ENCODE measurements at regions not wholly inside any gene's neighbourhood (a gene's known extent, or its start where the extent isn't known, plus 50 kb on each side); places are given as distances from the start of the nearest gene placed in this dataset.

GRCh38 chr5:101935086-101935485 is 361.0 kb downstream of the SLCO4C1 start:
- ChIA-PET CTCF (ENCODE audit: partially characterized antibody) (no interaction called here), POLR2A (ENCODE audit: partially characterized antibody) (no interaction called here)
- no peaks in the 10 kb centered on the region for H3K36me3 Mint-ChIP-seq
- peaks cover 0 to 3% (median 0%) of the 10 kb centered on the region in 8 donors for H3K9me3 Mint-ChIP-seq
- intact Hi-C loops (cut with micrococcal nuclease), result no loop called here
- no peaks in the 10 kb centered on the region for H3K9me3 ChIP-seq (ENCODE audit: control insufficient read depth in 1 of 2, low read length in 2 of 2)
- H3K4me1 Mint-ChIP-seq, result no peaks in the 10 kb centered on the region
- H3K4me1 ChIP-seq (ENCODE audit: insufficient read depth, low read length), result no peaks in the 10 kb centered on the region
- H3K4me3 ChIP-seq (ENCODE audit: low read length in 2 of 2), result no peak overlapping the region
- H3K27me3 Mint-ChIP-seq, result no peaks in the 10 kb centered on the region
- no peak for DNase-seq
- H3K27ac ChIP-seq (ENCODE audit: low read depth, low read length), result no peak overlapping the region
- H3K36me3 ChIP-seq (ENCODE audit: insufficient read depth, low read length), result no peaks in the 10 kb centered on the region
- no peak overlapping the region for H3K27ac Mint-ChIP-seq
- H3K27me3 ChIP-seq (ENCODE audit: insufficient read depth, low read length), result no peaks in the 10 kb centered on the region
- H3K4me3 Mint-ChIP-seq, result no peak overlapping the region

GRCh38 chr5:101932599-101932998 is 363.5 kb downstream of the SLCO4C1 start:
- Mint-ChIP-seq H3K4me1 (no peaks in the 10 kb centered on the region), H3K36me3 (no peaks in the 10 kb centered on the region), H3K27me3 (no peaks in the 10 kb centered on the region), H3K4me3 (no peak overlapping the region), H3K27ac (no peak overlapping the region), H3K9me3 (peaks cover 0 to 2% (median 0%) of the 10 kb centered on the region in 8 donors)
- POLR2A ChIA-PET (ENCODE audit: partially characterized antibody), result no interaction called here
- Histone ChIP-seq H3K36me3 (ENCODE audit: insufficient read depth, low read length) (no peaks in the 10 kb centered on the region), H3K27me3 (ENCODE audit: insufficient read depth, low read length) (no peaks in the 10 kb centered on the region), H3K4me3 (ENCODE audit: low read length in 2 of 2) (no peak overlapping the region), H3K27ac (ENCODE audit: low read depth, low read length) (no peak overlapping the region), H3K4me1 (ENCODE audit: insufficient read depth, low read length) (no peaks in the 10 kb centered on the region), H3K9me3 (ENCODE audit: control insufficient read depth in 1 of 2, low read length in 2 of 2) (no peaks in the 10 kb centered on the region)
- no peak for DNase-seq
- intact Hi-C loops (cut with micrococcal nuclease), result no loop called here
- CTCF ChIA-PET (ENCODE audit: partially characterized antibody), result no interaction called here

- Histone ChIP-seq H3K27me3 (ENCODE audit: insufficient read depth, low read length) (no peaks in the 10 kb centered on the region), H3K4me1 (ENCODE audit: insufficient read depth, low read length) (no peaks in the 10 kb centered on the region), H3K27ac (ENCODE audit: low read depth, low read length) (no peak overlapping the region), H3K9me3 (ENCODE audit: control insufficient read depth in 1 of 2, low read length in 2 of 2) (no peaks in the 10 kb centered on the region), H3K4me3 (ENCODE audit: low read length in 2 of 2) (no peak overlapping the region), H3K36me3 (ENCODE audit: insufficient read depth, low read length) (no peaks in the 10 kb centered on the region)
- intact Hi-C loops (cut with micrococcal nuclease), result no loop called here
- no peaks in the 10 kb centered on the region for H3K4me1 Mint-ChIP-seq
- no peak overlapping the region for H3K27ac Mint-ChIP-seq
- H3K4me3 Mint-ChIP-seq, result no peak overlapping the region
- peaks cover 0 to 4% (median 0%) of the 10 kb centered on the region in 8 donors for H3K9me3 Mint-ChIP-seq
- DNase-seq, result no peak
- no peaks in the 10 kb centered on the region for H3K27me3 Mint-ChIP-seq
- no peaks in the 10 kb centered on the region for H3K36me3 Mint-ChIP-seq
- POLR2A ChIA-PET (ENCODE audit: partially characterized antibody), result no interaction called here
- CTCF ChIA-PET (ENCODE audit: partially characterized antibody), result no interaction called here
These were observed 366.5 kb downstream of the SLCO4C1 start for GRCh38 chr5:101929628-101930027.

GRCh38 chr5:101917166-101917565 is 378.9 kb downstream of the SLCO4C1 start:
- H3K4me1 Mint-ChIP-seq, result no peaks in the 10 kb centered on the region
- intact Hi-C loops (cut with micrococcal nuclease), result no loop called here
- Histone ChIP-seq H3K27ac (ENCODE audit: low read depth, low read length) (no peak overlapping the region), H3K4me3 (ENCODE audit: low read length in 2 of 2) (no peak overlapping the region), H3K9me3 (ENCODE audit: control insufficient read depth in 1 of 2, low read length in 2 of 2) (no peaks in the 10 kb centered on the region), H3K4me1 (ENCODE audit: insufficient read depth, low read length) (no peaks in the 10 kb centered on the region), H3K36me3 (ENCODE audit: insufficient read depth, low read length) (no peaks in the 10 kb centered on the region), H3K27me3 (ENCODE audit: insufficient read depth, low read length) (no peaks in the 10 kb centered on the region)
- CTCF ChIA-PET (ENCODE audit: partially characterized antibody), result no interaction called here
- peaks cover 0 to 6% (median 3%) of the 10 kb centered on the region in 8 donors for H3K9me3 Mint-ChIP-seq
- no peak overlapping the region for H3K27ac Mint-ChIP-seq
- no peak for DNase-seq
- no peaks in the 10 kb centered on the region for H3K27me3 Mint-ChIP-seq
- H3K4me3 Mint-ChIP-seq, result no peak overlapping the region
- no peaks in the 10 kb centered on the region for H3K36me3 Mint-ChIP-seq
- POLR2A ChIA-PET (ENCODE audit: partially characterized antibody), result no interaction called here

- Mint-ChIP-seq H3K9me3 (peaks cover 0 to 6% (median 2%) of the 10 kb centered on the region in 8 donors), H3K4me3 (no peak overlapping the region), H3K27ac (no peak overlapping the region), H3K36me3 (no peaks in the 10 kb centered on the region), H3K4me1 (no peaks in the 10 kb centered on the region), H3K27me3 (no peaks in the 10 kb centered on the region)
- no peak for DNase-seq
- no peaks in the 10 kb centered on the region for H3K9me3 ChIP-seq (ENCODE audit: control insufficient read depth in 1 of 2, low read length in 2 of 2)
- no peaks in the 10 kb centered on the region for H3K27me3 ChIP-seq (ENCODE audit: insufficient read depth, low read length)
- no peak overlapping the region for H3K4me3 ChIP-seq (ENCODE audit: low read length in 2 of 2)
- no peaks in the 10 kb centered on the region for H3K36me3 ChIP-seq (ENCODE audit: insufficient read depth, low read length)
- no peak overlapping the region for H3K27ac ChIP-seq (ENCODE audit: low read depth, low read length)
- intact Hi-C loops (cut with micrococcal nuclease), result no loop called here
- no peaks in the 10 kb centered on the region for H3K4me1 ChIP-seq (ENCODE audit: insufficient read depth, low read length)
- POLR2A ChIA-PET (ENCODE audit: partially characterized antibody), result no interaction called here
- CTCF ChIA-PET (ENCODE audit: partially characterized antibody), result no interaction called here
These were observed 380.5 kb downstream of the SLCO4C1 start for GRCh38 chr5:101915554-101915953.

- Histone ChIP-seq H3K27ac (ENCODE audit: low read depth, low read length) (no peak overlapping the region), H3K4me1 (ENCODE audit: insufficient read depth, low read length) (no peaks in the 10 kb centered on the region), H3K9me3 (ENCODE audit: control insufficient read depth in 1 of 2, low read length in 2 of 2) (no peaks in the 10 kb centered on the region), H3K27me3 (ENCODE audit: insufficient read depth, low read length) (no peaks in the 10 kb centered on the region), H3K36me3 (ENCODE audit: insufficient read depth, low read length) (no peaks in the 10 kb centered on the region), H3K4me3 (ENCODE audit: low read length in 2 of 2) (no peak overlapping the region)
- Mint-ChIP-seq H3K4me3 (no peak overlapping the region), H3K4me1 (no peaks in the 10 kb centered on the region), H3K9me3 (peaks cover 0 to 5% (median 0%) of the 10 kb centered on the region in 8 donors), H3K36me3 (no peaks in the 10 kb centered on the region), H3K27ac (no peak overlapping the region), H3K27me3 (no peaks in the 10 kb centered on the region)
- CTCF ChIA-PET (ENCODE audit: partially characterized antibody), result no interaction called here
- no peak for DNase-seq
- POLR2A ChIA-PET (ENCODE audit: partially characterized antibody), result no interaction called here
- intact Hi-C loops (cut with micrococcal nuclease), result no loop called here
These were observed 391.3 kb downstream of the SLCO4C1 start for GRCh38 chr5:101904736-101905135.

- peaks cover 0 to 2% (median 0%) of the 10 kb centered on the region in 8 donors for H3K9me3 Mint-ChIP-seq
- no peak overlapping the region for H3K4me3 ChIP-seq (ENCODE audit: low read length in 2 of 2)
- H3K9me3 ChIP-seq (ENCODE audit: control insufficient read depth in 1 of 2, low read length in 2 of 2), result no peaks in the 10 kb centered on the region
- ChIA-PET CTCF (ENCODE audit: partially characterized antibody) (no interaction called here), POLR2A (ENCODE audit: partially characterized antibody) (no interaction called here)
- no peaks in the 10 kb centered on the region for H3K4me1 Mint-ChIP-seq
- intact Hi-C loops (cut with micrococcal nuclease), result no loop called here
- no peak overlapping the region for H3K4me3 Mint-ChIP-seq
- H3K27me3 ChIP-seq (ENCODE audit: insufficient read depth, low read length), result no peaks in the 10 kb centered on the region
- H3K36me3 ChIP-seq (ENCODE audit: insufficient read depth, low read length), result no peaks in the 10 kb centered on the region
- peaks cover 0 to 2% of the 10 kb centered on the region in 2 donors for H3K27me3 Mint-ChIP-seq
- DNase-seq, result no peak
- no peak overlapping the region for H3K27ac Mint-ChIP-seq
- no peak overlapping the region for H3K27ac ChIP-seq (ENCODE audit: low read depth, low read length)
- no peaks in the 10 kb centered on the region for H3K36me3 Mint-ChIP-seq
- H3K4me1 ChIP-seq (ENCODE audit: insufficient read depth, low read length), result no peaks in the 10 kb centered on the region
These were observed 398.2 kb downstream of the SLCO4C1 start for GRCh38 chr5:101897914-101898313.

- Histone ChIP-seq H3K36me3 (ENCODE audit: insufficient read depth, low read length) (no peaks in the 10 kb centered on the region), H3K9me3 (ENCODE audit: control insufficient read depth in 1 of 2, low read length in 2 of 2) (no peaks in the 10 kb centered on the region), H3K4me1 (ENCODE audit: insufficient read depth, low read length) (no peaks in the 10 kb centered on the region), H3K4me3 (ENCODE audit: low read length in 2 of 2) (no peak overlapping the region), H3K27ac (ENCODE audit: low read depth, low read length) (no peak overlapping the region), H3K27me3 (ENCODE audit: insufficient read depth, low read length) (no peaks in the 10 kb centered on the region)
- CTCF ChIA-PET (ENCODE audit: partially characterized antibody), result no interaction called here
- Mint-ChIP-seq H3K4me1 (no peaks in the 10 kb centered on the region), H3K36me3 (no peaks in the 10 kb centered on the region), H3K27ac (no peak overlapping the region), H3K4me3 (no peak overlapping the region), H3K9me3 (peaks cover 0 to 3% (median under 1%) of the 10 kb centered on the region in 8 donors), H3K27me3 (peaks cover 0 to 2% of the 10 kb centered on the region in 2 donors)
- POLR2A ChIA-PET (ENCODE audit: partially characterized antibody), result no interaction called here
- intact Hi-C loops (cut with micrococcal nuclease), result no loop called here
- DNase-seq, result no peak
These were observed 401.1 kb downstream of the SLCO4C1 start for GRCh38 chr5:101894985-101895384.
